Neutrophil (primary cell): ENCODE measurements at regions not wholly inside any gene's neighbourhood (a gene's known extent, or its start where the extent isn't known, plus 50 kb on each side); places are given as distances from the start of the nearest gene placed in this dataset.

Experiments used
- H3K27ac ChIP-seq: fragments of 200-600 bp; sonication (generic); 2 replicates; pipeline ENCODE4 v1.5.1; 2016; ENCODE audit warnings: mild to moderate bottlenecking, moderate library complexity
- H3K27me3 ChIP-seq: fragments of 200-600 bp; sonication (generic); 2 replicates; pipeline ENCODE4 v1.6.0; 2016; ENCODE audit warnings: mild to moderate bottlenecking
- H3K36me3 ChIP-seq: fragments of 200-600 bp; sonication (generic); 2 replicates; pipeline ENCODE4 v1.5.1; 2017
- H3K4me1 ChIP-seq, 2 experiments: fragments of 200-600 bp in 1 of 2; sonication (generic) in 1 of 2; 1 replicate in 1 of 2; 2 replicates in 1 of 2; pipeline versions ENCODE4 v1.5.1 to v1.6.1; 2013 to 2016; ENCODE audit warnings: low read depth in 1 of 2, low read length in 1 of 2, mild to moderate bottlenecking in 1 of 2, moderate library complexity in 1 of 2; ENCODE audit not compliant: control insufficient read depth in 1 of 2, insufficient read depth in 1 of 2
- H3K4me3 ChIP-seq, 2 experiments: fragments of 200-600 bp in 1 of 2; sonication (generic) in 1 of 2; 1 replicate in 1 of 2; 2 replicates in 1 of 2; pipeline ENCODE4 v1.5.1; 2013 to 2016; ENCODE audit warnings: low read depth in 1 of 2, low read length in 1 of 2, mild to moderate bottlenecking in 1 of 2, moderate library complexity in 1 of 2
- H3K9me3 ChIP-seq: fragments of 200-600 bp; sonication (generic); 2 replicates; pipeline ENCODE4 v1.5.1; 2016
- TF ChIP-seq, protein P1 (sequence below): fragments of 200-600 bp; sonication (generic); IDR thresholded peaks from 2 replicates; pipeline ENCODE4 v1.5.1; 2016; ENCODE audit warnings: antibody characterized with exemption

DNA sequence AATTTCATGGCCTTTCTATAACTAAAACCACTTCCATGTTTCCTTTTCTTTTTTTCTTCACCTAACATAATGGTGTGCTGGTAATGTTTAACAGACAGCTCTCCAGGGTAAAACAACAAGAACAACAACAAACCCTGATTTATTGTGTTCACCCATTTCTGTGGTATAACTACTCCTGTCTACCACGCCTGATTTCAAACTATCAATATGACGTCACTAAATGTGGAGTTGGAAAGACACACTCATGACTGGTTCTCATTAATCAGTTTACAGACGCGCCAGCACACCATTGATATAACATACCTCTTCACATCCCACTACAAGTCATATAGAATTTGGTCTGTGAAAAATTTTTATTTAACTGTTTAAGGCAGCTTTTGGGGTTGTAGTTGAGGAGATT, 142.9 kb downstream of the ARRDC3 start:
- Histone ChIP-seq H3K27me3 (no peaks in the 10 kb centered on the region), H3K9me3 (no peaks in the 10 kb centered on the region), H3K36me3 (no peaks in the 10 kb centered on the region), H3K4me3 (no peak overlapping the region), H3K4me1 (no peaks in the 10 kb centered on the region), H3K27ac (no peak overlapping the region)
- TF ChIP-seq, protein P1, sequence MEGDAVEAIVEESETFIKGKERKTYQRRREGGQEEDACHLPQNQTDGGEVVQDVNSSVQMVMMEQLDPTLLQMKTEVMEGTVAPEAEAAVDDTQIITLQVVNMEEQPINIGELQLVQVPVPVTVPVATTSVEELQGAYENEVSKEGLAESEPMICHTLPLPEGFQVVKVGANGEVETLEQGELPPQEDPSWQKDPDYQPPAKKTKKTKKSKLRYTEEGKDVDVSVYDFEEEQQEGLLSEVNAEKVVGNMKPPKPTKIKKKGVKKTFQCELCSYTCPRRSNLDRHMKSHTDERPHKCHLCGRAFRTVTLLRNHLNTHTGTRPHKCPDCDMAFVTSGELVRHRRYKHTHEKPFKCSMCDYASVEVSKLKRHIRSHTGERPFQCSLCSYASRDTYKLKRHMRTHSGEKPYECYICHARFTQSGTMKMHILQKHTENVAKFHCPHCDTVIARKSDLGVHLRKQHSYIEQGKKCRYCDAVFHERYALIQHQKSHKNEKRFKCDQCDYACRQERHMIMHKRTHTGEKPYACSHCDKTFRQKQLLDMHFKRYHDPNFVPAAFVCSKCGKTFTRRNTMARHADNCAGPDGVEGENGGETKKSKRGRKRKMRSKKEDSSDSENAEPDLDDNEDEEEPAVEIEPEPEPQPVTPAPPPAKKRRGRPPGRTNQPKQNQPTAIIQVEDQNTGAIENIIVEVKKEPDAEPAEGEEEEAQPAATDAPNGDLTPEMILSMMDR, result no peak

- Histone ChIP-seq H3K4me1 (no peaks in the 10 kb centered on the region), H3K4me3 (no peak overlapping the region), H3K9me3 (no peaks in the 10 kb centered on the region), H3K27me3 (no peaks in the 10 kb centered on the region), H3K36me3 (no peaks in the 10 kb centered on the region), H3K27ac (no peak overlapping the region)
- TF ChIP-seq, protein P1, result no peak
These were observed 147.8 kb downstream of the ARRDC3 start for GRCh38 chr5:91235271-91235694.

DNA sequence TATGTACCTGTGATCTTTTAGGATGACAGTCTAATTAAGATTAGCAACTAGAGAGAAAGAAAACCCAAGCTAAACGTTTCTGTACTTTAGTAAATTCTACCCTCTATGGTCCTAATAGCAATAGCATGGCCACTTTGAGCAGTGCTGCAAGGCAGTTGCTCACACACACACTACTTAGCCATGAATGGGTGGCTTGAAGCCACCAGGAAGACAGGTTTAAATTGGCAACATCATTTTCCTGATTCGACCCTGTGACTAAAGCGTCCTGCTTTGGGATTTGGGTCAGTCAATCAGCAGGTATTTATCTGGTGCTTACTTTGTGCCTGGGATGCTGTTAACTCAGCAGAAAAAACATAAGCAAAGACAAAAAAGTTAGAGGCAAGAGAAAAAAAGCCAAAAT, 150.6 kb downstream of the ARRDC3 start:
- H3K4me3 ChIP-seq, result no peak overlapping the region
- TF ChIP-seq, protein P1, result no peak
- no peaks in the 10 kb centered on the region for H3K36me3 ChIP-seq
- no peak overlapping the region for H3K27ac ChIP-seq
- H3K27me3 ChIP-seq, result no peaks in the 10 kb centered on the region
- no peaks in the 10 kb centered on the region for H3K9me3 ChIP-seq
- H3K4me1 ChIP-seq, result no peaks in the 10 kb centered on the region

DNA sequence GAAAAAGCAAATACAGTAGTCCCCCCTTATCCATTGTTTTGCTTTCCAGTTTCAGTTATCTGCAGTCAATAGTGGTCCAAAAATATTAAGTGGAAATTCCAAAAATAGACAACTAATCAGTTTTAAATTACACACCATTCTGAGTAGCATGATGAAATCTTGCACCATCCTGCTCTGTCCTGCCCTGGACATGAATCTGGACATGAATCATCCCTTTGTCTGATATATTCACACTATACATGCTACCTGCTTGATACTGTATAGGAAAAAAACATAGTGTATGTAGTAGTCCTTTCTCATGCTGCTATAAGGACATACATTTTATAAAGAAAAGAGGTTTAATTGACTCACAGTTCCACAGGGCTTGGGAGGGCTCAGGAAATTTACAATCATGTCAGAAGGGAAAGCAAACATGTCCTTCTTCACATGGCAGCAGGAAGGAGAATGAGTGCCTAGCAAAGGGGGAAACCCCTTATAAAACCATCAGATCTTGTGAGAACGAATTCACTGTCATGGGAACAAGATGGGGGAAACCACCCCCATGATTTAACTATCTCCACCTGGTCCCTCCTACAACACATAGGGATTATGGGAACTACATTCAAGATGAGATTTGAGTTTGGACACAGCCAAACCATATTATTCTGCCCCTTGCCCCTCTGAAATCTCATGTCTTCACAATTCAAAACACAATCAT, 153.9 kb downstream of the ARRDC3 start:
- TF ChIP-seq, protein P1, result no peak
- Histone ChIP-seq H3K36me3 (no peaks in the 10 kb centered on the region), H3K27me3 (no peaks in the 10 kb centered on the region), H3K27ac (no peak overlapping the region), H3K9me3 (no peaks in the 10 kb centered on the region), H3K4me3 (no peak overlapping the region), H3K4me1 (no peaks in the 10 kb centered on the region)

DNA sequence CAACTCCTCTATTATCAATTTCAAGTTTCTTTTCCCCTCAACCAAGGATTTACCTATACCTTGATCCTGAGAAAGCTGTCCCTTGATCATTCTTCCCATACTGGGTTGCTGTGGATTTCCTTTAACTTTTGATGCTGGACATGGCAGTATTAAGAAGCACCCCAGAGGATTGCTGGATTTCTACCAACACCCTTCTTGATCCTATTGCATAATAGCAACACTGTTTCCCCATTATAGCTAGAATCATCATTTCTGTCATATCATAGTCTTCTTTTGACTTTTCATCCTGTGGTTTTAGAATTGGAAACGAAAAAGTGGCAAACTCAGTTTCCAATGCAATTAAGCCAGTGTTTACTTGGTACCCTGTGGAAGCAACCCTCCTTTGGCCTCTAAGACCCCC, 154.9 kb downstream of the ARRDC3 start:
- Histone ChIP-seq H3K27ac (no peak overlapping the region), H3K27me3 (no peaks in the 10 kb centered on the region), H3K4me1 (no peaks in the 10 kb centered on the region), H3K4me3 (no peak overlapping the region), H3K36me3 (no peaks in the 10 kb centered on the region), H3K9me3 (no peaks in the 10 kb centered on the region)
- TF ChIP-seq, protein P1, result no peak
